Activated CD4-positive, alpha-beta T cell treated with anti-CD3 and anti-CD28 coated beads for 36 hours (primary cell): ENCODE measurements at regions not wholly inside any gene's neighbourhood (a gene's known extent, or its start where the extent isn't known, plus 50 kb on each side); places are given as distances from the start of the nearest gene placed in this dataset.

ENCODE experiments used
- ATAC-seq: fragments of 200-7000 bp; cut with Tn5 transposase; one replicate; pipeline ENCODE4 v1.10.0; 2021; ENCODE audit warnings: mild to moderate bottlenecking, moderate library complexity
- CTCF ChIA-PET: fragments of 350-600 bp; sonication (Branson Sonifier 250); formaldehyde crosslinking; loops from one replicate; lab custom pipeline; 2021; ENCODE audit warnings: antibody characterized with exemption; lab: Charles Lee
- POLR2A ChIA-PET: fragments of 350-600 bp; sonication (Branson Sonifier 250); formaldehyde crosslinking; loops from one replicate; lab custom pipeline; 2021; ENCODE audit warnings: antibody characterized with exemption, inconsistent platforms; lab: Charles Lee
- DNase-seq: peaks from one replicate; pipeline ENCODE4 v3.0.0-alpha.2; 2020
- H3K27ac Mint-ChIP-seq: one replicate; pipeline ENCODE4 v1.8.0; 2021; ENCODE audit warnings: mixed read lengths
- H3K27me3 Mint-ChIP-seq: one replicate; pipeline ENCODE4 v1.8.0; 2021; ENCODE audit warnings: mixed read lengths
- H3K36me3 Mint-ChIP-seq: one replicate; pipeline ENCODE4 v1.8.0; 2021; ENCODE audit warnings: low read depth, mixed read lengths
- H3K4me1 Mint-ChIP-seq: one replicate; pipeline ENCODE4 v1.8.0; 2021; ENCODE audit warnings: mixed read lengths
- H3K4me3 Mint-ChIP-seq: one replicate; pipeline ENCODE4 v1.8.0; 2021; ENCODE audit warnings: mild to moderate bottlenecking, moderate library complexity, mixed read lengths
- H3K9me3 Mint-ChIP-seq: one replicate; pipeline ENCODE4 v1.8.0; 2021; ENCODE audit warnings: low read depth, mixed read lengths
- intact Hi-C, 2 experiments: fragments of 100-400 bp; cut with DNase I in 1 of 2; cut with micrococcal nuclease in 1 of 2; formaldehyde crosslinking; loops; one replicate each; pipeline versions ENCODE4 v1.14.2 to v1.15.1; 2022 to 2024; cut with DNase I, micrococcal nuclease

GRCh38 chr4:107304699-107305286 lies 268.7 kb upstream of the DKK2 start:
- Mint-ChIP-seq H3K27me3 (peaks cover 2% of the 10 kb centered on the region), H3K4me1 (no peaks in the 10 kb centered on the region), H3K36me3 (no peaks in the 10 kb centered on the region), H3K9me3 (no peaks in the 10 kb centered on the region), H3K4me3 (no peak overlapping the region), H3K27ac (no peak overlapping the region)
- intact Hi-C loops, result no loop called here
- DNase-seq (no peak), ATAC-seq (no peak)
- ChIA-PET CTCF (no interaction called here), POLR2A (no interaction called here)

GRCh38 chr4:107299646-107300045 lies 263.5 kb upstream of the DKK2 start:
- intact Hi-C loops, result no loop called here
- CTCF ChIA-PET, result no interaction called here
- no peaks in the 10 kb centered on the region for H3K9me3 Mint-ChIP-seq
- H3K4me3 Mint-ChIP-seq, result no peak overlapping the region
- ATAC-seq (no peak), DNase-seq (no peak)
- POLR2A ChIA-PET, result no interaction called here
- H3K27me3 Mint-ChIP-seq, result peaks cover 2% of the 10 kb centered on the region
- no peaks in the 10 kb centered on the region for H3K36me3 Mint-ChIP-seq
- no peaks in the 10 kb centered on the region for H3K4me1 Mint-ChIP-seq
- H3K27ac Mint-ChIP-seq, result no peak overlapping the region

- POLR2A ChIA-PET, result no interaction called here
- Mint-ChIP-seq H3K4me1 (no peaks in the 10 kb centered on the region), H3K36me3 (no peaks in the 10 kb centered on the region), H3K9me3 (no peaks in the 10 kb centered on the region), H3K27me3 (peaks cover 2% of the 10 kb centered on the region), H3K27ac (no peak overlapping the region), H3K4me3 (no peak overlapping the region)
- intact Hi-C loops, result no loop called here
- DNase-seq (no peak), ATAC-seq (no peak)
- CTCF ChIA-PET, result no interaction called here
Measured at GRCh38 chr4:107292979-107293378, 256.9 kb upstream of the DKK2 start.

- POLR2A ChIA-PET, result no interaction called here
- DNase-seq (no peak), ATAC-seq (no peak)
- Mint-ChIP-seq H3K36me3 (no peaks in the 10 kb centered on the region), H3K4me3 (no peak overlapping the region), H3K4me1 (no peaks in the 10 kb centered on the region), H3K27ac (no peak overlapping the region), H3K27me3 (peaks cover 7% of the 10 kb centered on the region), H3K9me3 (no peaks in the 10 kb centered on the region)
- intact Hi-C loops, result no loop called here
- CTCF ChIA-PET, result no interaction called here
Measured at GRCh38 chr4:107283587-107284559, 247.8 kb upstream of the DKK2 start.

- ATAC-seq (no peak), DNase-seq (no peak)
- POLR2A ChIA-PET, result no interaction called here
- Mint-ChIP-seq H3K4me1 (no peaks in the 10 kb centered on the region), H3K4me3 (no peak overlapping the region), H3K27me3 (peaks cover 8% of the 10 kb centered on the region), H3K36me3 (no peaks in the 10 kb centered on the region), H3K9me3 (no peaks in the 10 kb centered on the region), H3K27ac (no peak overlapping the region)
- intact Hi-C loops, result no loop called here
- CTCF ChIA-PET, result no interaction called here
Measured at GRCh38 chr4:107279733-107280132, 243.6 kb upstream of the DKK2 start.

GRCh38 chr4:107278791-107279483 lies 242.8 kb upstream of the DKK2 start:
- intact Hi-C loops, result no loop called here
- H3K27ac Mint-ChIP-seq, result no peak overlapping the region
- no peak overlapping the region for H3K4me3 Mint-ChIP-seq

GRCh38 chr4:107276052-107276451 lies 239.9 kb upstream of the DKK2 start:
- ATAC-seq (no peak), DNase-seq (no peak)
- no peaks in the 10 kb centered on the region for H3K36me3 Mint-ChIP-seq
- CTCF ChIA-PET, result no interaction called here
- peaks cover 3% of the 10 kb centered on the region for H3K27me3 Mint-ChIP-seq
- intact Hi-C loops, result no loop called here
- no peak overlapping the region for H3K4me3 Mint-ChIP-seq
- H3K9me3 Mint-ChIP-seq, result no peaks in the 10 kb centered on the region
- H3K4me1 Mint-ChIP-seq, result no peaks in the 10 kb centered on the region
- no peak overlapping the region for H3K27ac Mint-ChIP-seq
- POLR2A ChIA-PET, result no interaction called here

More at GRCh38 chr4:107278791-107279483, 242.8 kb upstream of the DKK2 start:
- H3K36me3 Mint-ChIP-seq, result no peaks in the 10 kb centered on the region
- ChIA-PET CTCF (no interaction called here), POLR2A (no interaction called here)
- ATAC-seq (no peak), DNase-seq (no peak)
- no peaks in the 10 kb centered on the region for H3K9me3 Mint-ChIP-seq
- H3K4me1 Mint-ChIP-seq, result no peaks in the 10 kb centered on the region
- H3K27me3 Mint-ChIP-seq, result peaks cover 8% of the 10 kb centered on the region

GRCh38 chr4:107275225-107275624 lies 239.1 kb upstream of the DKK2 start:
- CTCF ChIA-PET, result no interaction called here
- DNase-seq, result no peak
- Mint-ChIP-seq H3K36me3 (no peaks in the 10 kb centered on the region), H3K27me3 (peaks cover 3% of the 10 kb centered on the region), H3K4me1 (no peaks in the 10 kb centered on the region), H3K4me3 (no peak overlapping the region), H3K9me3 (no peaks in the 10 kb centered on the region), H3K27ac (no peak overlapping the region)
- intact Hi-C loops, result no loop called here
- POLR2A ChIA-PET, result no interaction called here
- no peak for ATAC-seq

- intact Hi-C loops, result no loop called here
- ChIA-PET CTCF (no interaction called here), POLR2A (interaction anchor here (0.6 kb wide), 1 partner anchor 178 kb away, joined by 4 read pairs; no protein-coding TSS in a partner anchor)
- Mint-ChIP-seq H3K4me3 (no peak overlapping the region), H3K27ac (no peak overlapping the region), H3K4me1 (no peaks in the 10 kb centered on the region), H3K27me3 (peaks cover 3% of the 10 kb centered on the region), H3K9me3 (no peaks in the 10 kb centered on the region), H3K36me3 (no peaks in the 10 kb centered on the region)
- DNase-seq (no peak), ATAC-seq (no peak)
Measured at GRCh38 chr4:107270614-107271013, 234.5 kb upstream of the DKK2 start.

- POLR2A ChIA-PET, result no interaction called here
- Mint-ChIP-seq H3K36me3 (no peaks in the 10 kb centered on the region), H3K9me3 (no peaks in the 10 kb centered on the region), H3K4me1 (no peaks in the 10 kb centered on the region), H3K27me3 (peaks cover 2% of the 10 kb centered on the region), H3K4me3 (no peak overlapping the region), H3K27ac (no peak overlapping the region)
- intact Hi-C loops, result no loop called here
- ATAC-seq (no peak), DNase-seq (no peak)
- CTCF ChIA-PET, result interaction anchor here (0.6 kb wide), 1 partner anchor 754 kb away, joined by 3 read pairs; no protein-coding TSS in a partner anchor
Measured at GRCh38 chr4:107269175-107269574, 233.1 kb upstream of the DKK2 start.

- intact Hi-C loops, result no loop called here
- Mint-ChIP-seq H3K4me1 (no peaks in the 10 kb centered on the region), H3K27ac (no peak overlapping the region), H3K36me3 (no peaks in the 10 kb centered on the region), H3K27me3 (peaks cover 3% of the 10 kb centered on the region), H3K4me3 (no peak overlapping the region), H3K9me3 (no peaks in the 10 kb centered on the region)
- DNase-seq (no peak), ATAC-seq (no peak)
- CTCF ChIA-PET, result no interaction called here
- POLR2A ChIA-PET, result no interaction called here
Measured at GRCh38 chr4:107265859-107266258, 229.7 kb upstream of the DKK2 start.
